GM23338 (cell line): ENCODE measurements at regions not wholly inside any gene's neighbourhood (a gene's known extent, or its start where the extent isn't known, plus 50 kb on each side); places are given as distances from the start of the nearest gene placed in this dataset.

Source experiments
- ATAC-seq: fragments of 200-7000 bp; cut with Tn5 transposase; 3 replicates; pipeline ENCODE4 v1.9.1; 2020
- DNase-seq: peaks from one replicate; pipeline ENCODE4 v3.0.0-alpha.2; 2015; ENCODE audit warnings: low spot score
- H2AFZ ChIP-seq: fragments of 200-600 bp; sonication (generic); 2 replicates; pipeline ENCODE4 v1.8.0; 2016; ENCODE audit warnings: antibody characterized with exemption, mild to moderate bottlenecking, moderate library complexity
- H3F3A ChIP-seq: fragments of 200-600 bp; sonication (generic); replicated peaks from 2 replicates; pipeline ENCODE4 v1.8.0; 2017; ENCODE audit warnings: antibody characterized with exemption, mixed run types, low read depth
- H3K27ac ChIP-seq: fragments of 200-600 bp; sonication (generic); 2 replicates; pipeline ENCODE4 v1.6.1; 2016; ENCODE audit warnings: low read depth
- H3K27me3 ChIP-seq: fragments of 200-600 bp; sonication (generic); 2 replicates; pipeline ENCODE4 v1.8.0; 2016; ENCODE audit warnings: mild to moderate bottlenecking, mixed run types, moderate library complexity; ENCODE audit not compliant: insufficient read depth
- H3K36me3 ChIP-seq: fragments of 200-600 bp; sonication (generic); 2 replicates; pipeline ENCODE4 v1.8.0; 2016; ENCODE audit warnings: mild to moderate bottlenecking; ENCODE audit not compliant: insufficient read depth
- H3K4me1 ChIP-seq: fragments of 200-600 bp; sonication (generic); 2 replicates; pipeline ENCODE4 v1.8.0; 2016; ENCODE audit warnings: mild to moderate bottlenecking, moderate library complexity; ENCODE audit not compliant: insufficient read depth
- H3K4me2 ChIP-seq: fragments of 200-600 bp; sonication (generic); 2 replicates; pipeline ENCODE4 v1.7.1; 2017; ENCODE audit warnings: mixed run types
- H3K4me3 ChIP-seq: fragments of 200-600 bp; sonication (generic); 2 replicates; pipeline ENCODE4 v1.6.1; 2016; ENCODE audit warnings: mixed run types
- H3K79me2 ChIP-seq: fragments of 200-600 bp; sonication (generic); replicated peaks from 2 replicates; pipeline ENCODE4 v1.8.0; 2017; ENCODE audit warnings: mild to moderate bottlenecking; ENCODE audit not compliant: insufficient read depth
- H3K9me2 ChIP-seq: fragments of 200-600 bp; sonication (generic); 2 replicates; pipeline ENCODE4 v1.8.0; 2017; ENCODE audit not compliant: insufficient read depth
- H4K20me1 ChIP-seq: fragments of 200-600 bp; sonication (generic); replicated peaks from 2 replicates; pipeline ENCODE4 v1.8.0; 2017; ENCODE audit warnings: mild to moderate bottlenecking; ENCODE audit not compliant: insufficient read depth
- H3K27ac Mint-ChIP-seq: 2 replicates; pipeline ENCODE4 v1.8.0; 2020; ENCODE audit warnings: inconsistent platforms, mild to moderate bottlenecking, moderate library complexity, mixed read lengths
- H3K27me3 Mint-ChIP-seq: 3 replicates; pipeline ENCODE4 v1.8.0; 2022; ENCODE audit warnings: low read depth, mild to moderate bottlenecking, moderate library complexity, mixed read lengths, inconsistent platforms; ENCODE audit not compliant: insufficient read depth, poor library complexity
- H3K36me3 Mint-ChIP-seq: 3 replicates; pipeline ENCODE4 v1.8.0; 2021; ENCODE audit warnings: low read depth, mild to moderate bottlenecking, inconsistent platforms, moderate library complexity, mixed read lengths
- H3K4me1 Mint-ChIP-seq: 3 replicates; pipeline ENCODE4 v1.8.0; 2020; ENCODE audit warnings: mild to moderate bottlenecking, inconsistent platforms, mixed read lengths
- H3K4me3 Mint-ChIP-seq: 3 replicates; pipeline ENCODE4 v1.8.0; 2021; ENCODE audit warnings: moderate library complexity, mild to moderate bottlenecking, inconsistent platforms, mixed read lengths
- H3K9me3 Mint-ChIP-seq: 3 replicates; pipeline ENCODE4 v1.8.0; 2020; ENCODE audit warnings: moderate library complexity, mild to moderate bottlenecking, inconsistent platforms, mixed read lengths
- EZH2 ChIP-seq: fragments of 200-600 bp; sonication (generic); IDR thresholded peaks from one replicate; pipeline ENCODE4 v1.8.0; 2017; ENCODE audit warnings: antibody characterized with exemption, mild to moderate bottlenecking, low read depth; ENCODE audit not compliant: unreplicated experiment
- JUNB ChIP-seq: IDR thresholded peaks from one replicate; pipeline ENCODE4 v1.6.1; 2016; ENCODE audit warnings: antibody characterized with exemption; ENCODE audit not compliant: unreplicated experiment
- NANOG ChIP-seq: IDR thresholded peaks from 2 replicates; pipeline ENCODE4 v1.6.1; 2016; ENCODE audit warnings: antibody characterized with exemption, borderline replicate concordance
- REST ChIP-seq: IDR thresholded peaks from one replicate; pipeline ENCODE4 v1.6.1; 2018; ENCODE audit warnings: antibody characterized with exemption; ENCODE audit not compliant: unreplicated experiment
- STAT1 ChIP-seq: IDR thresholded peaks from one replicate; pipeline ENCODE4 v1.6.1; 2016; ENCODE audit warnings: antibody characterized with exemption; ENCODE audit not compliant: unreplicated experiment
- ZNF114 ChIP-seq: fragments of 250-450 bp; sonication (Bioruptor Pico); IDR thresholded peaks from 2 replicates; pipeline ENCODE4 v1.5.0; 2020; ENCODE audit warnings: mild to moderate bottlenecking, moderate library complexity
- ZNF331 ChIP-seq: fragments of 250-450 bp; sonication (Bioruptor Pico); IDR thresholded peaks from 2 replicates; pipeline ENCODE4 v1.5.0; 2020; ENCODE audit warnings: low read depth, mild to moderate bottlenecking, moderate library complexity
- ZNF462 ChIP-seq: fragments of 250-450 bp; sonication (Bioruptor Pico); IDR thresholded peaks from 2 replicates; pipeline ENCODE4 v1.5.0; 2020; ENCODE audit warnings: mild to moderate bottlenecking, moderate library complexity

- TF ChIP-seq ZNF462, result no peak
- no peak for TF ChIP-seq EZH2
- TF ChIP-seq STAT1, result no peak
- no peak for TF ChIP-seq ZNF331
- no peak for TF ChIP-seq ZNF114
- no peak for TF ChIP-seq REST
Observed at GRCh38 chr3:41007399-41007798, 191.9 kb upstream of the CTNNB1 start (continued).

- H3K36me3 Mint-ChIP-seq, result peaks cover 10% of the 10 kb centered on the region; the same call in 2 of the 3 replicates
- Histone ChIP-seq H3K4me3 (no peak overlapping the region), H3K9me2 (0 out of 2 replicates have a peak, but pooled peaks cover 1% of the 10 kb centered on the region), H4K20me1 (no peaks in the 10 kb centered on the region), H3K36me3 (no peaks in the 10 kb centered on the region), H3F3A (no peaks in the 10 kb centered on the region), H3K27ac (no peak overlapping the region), H3K27me3 (no peaks in the 10 kb centered on the region), H3K79me2 (no peaks in the 10 kb centered on the region), H2AFZ (no peak overlapping the region), H3K4me1 (no peaks in the 10 kb centered on the region), H3K4me2 (no peak overlapping the region)
- H3K27ac Mint-ChIP-seq, result no peak overlapping the region
- peaks cover 4% of the 10 kb centered on the region for H3K4me1 Mint-ChIP-seq
- H3K4me3 Mint-ChIP-seq, result no peak overlapping the region
- ATAC-seq (no peak), DNase-seq (no peak)
- H3K27me3 Mint-ChIP-seq, result no peaks in the 10 kb centered on the region
- peaks cover 14% of the 10 kb centered on the region for H3K9me3 Mint-ChIP-seq
- TF ChIP-seq ZNF462 (no peak), JUNB (no peak), NANOG (no peak)
Observed at GRCh38 chr3:41011854-41012253, 187.5 kb upstream of the CTNNB1 start.
